H1 (cell line): ENCODE measurements at regions not wholly inside any gene's neighbourhood (a gene's known extent, or its start where the extent isn't known, plus 50 kb on each side); places are given as distances from the start of the nearest gene placed in this dataset.

ENCODE experiments used
- CTCF ChIA-PET: fragments of 300-600 bp; sonication (Branson Sonifier 250); formaldehyde crosslinking; loops from one replicate; lab custom pipeline; 2021; ENCODE audit not compliant: partially characterized antibody; lab: Charles Lee
- POLR2A ChIA-PET: fragments of 300-600 bp; sonication (Branson Sonifier 250); formaldehyde crosslinking; loops from one replicate; lab custom pipeline; 2021; ENCODE audit warnings: inconsistent platforms; ENCODE audit not compliant: partially characterized antibody; lab: Charles Lee
- DNase-seq, 2 experiments: peaks; one replicate each; pipeline versions ENCODE4 v3.0.0 to v3.0.0-alpha.2; 2010 to 2022; ENCODE audit warnings: low spot score in 2 of 2, low read depth in 1 of 2, mixed read lengths in 1 of 2
- FAIRE-seq: peaks from 2 replicates; lab custom pipeline; 2011; peaks lifted over from hg19 to GRCh38; lab: Jason Lieb, UNC
- H2AFZ ChIP-seq: 2 replicates; pipeline ENCODE4 v1.8.1; 2012; ENCODE audit warnings: low read length, inconsistent platforms
- H2AK5ac ChIP-seq: 2 replicates; pipeline ENCODE4 v1.6.1; 2013; ENCODE audit warnings: low read depth, low read length
- H2BK120ac ChIP-seq: replicated peaks from 2 replicates; pipeline ENCODE3; 2013; ENCODE audit warnings: low read depth, low read length, inconsistent platforms
- H2BK12ac ChIP-seq: 2 replicates; pipeline ENCODE4 v1.6.1; 2013; ENCODE audit warnings: low read depth, low read length
- H2BK15ac ChIP-seq: 2 replicates; pipeline ENCODE4 v1.6.1; 2013; ENCODE audit warnings: low read length
- H2BK20ac ChIP-seq: 2 replicates; pipeline ENCODE4 v1.6.1; 2013; ENCODE audit warnings: low read length
- H2BK5ac ChIP-seq: 2 replicates; pipeline ENCODE4 v1.6.1; 2013; ENCODE audit warnings: low read depth, low read length
- H3K14ac ChIP-seq: 2 replicates; pipeline ENCODE4 v1.6.1; 2013; ENCODE audit warnings: inconsistent platforms; ENCODE audit not compliant: insufficient read length
- H3K18ac ChIP-seq: 2 replicates; pipeline ENCODE4 v1.6.1; 2013; ENCODE audit warnings: low read length; ENCODE audit errors: extremely low read depth
- H3K23ac ChIP-seq: 2 replicates; pipeline ENCODE4 v1.6.1; 2013; ENCODE audit warnings: inconsistent platforms; ENCODE audit not compliant: insufficient read length
- H3K23me2 ChIP-seq: 2 replicates; pipeline ENCODE4 v1.6.1; 2013; ENCODE audit warnings: low read depth, low read length
- H3K27ac ChIP-seq: 2 replicates; pipeline ENCODE4 v1.6.1; 2011; ENCODE audit warnings: low read depth, low read length, inconsistent platforms
- H3K27me3 ChIP-seq, 4 experiments: replicated peaks in 1 of 4; 1 replicate in 1 of 4; 2 replicates in 3 of 4; pipeline versions ENCODE4 v1.6.1 to v1.8.1; 2011 to 2013; ENCODE audit warnings: low read length in 3 of 4, mild to moderate bottlenecking in 3 of 4, inconsistent platforms in 2 of 4, mixed read lengths in 2 of 4, moderate library complexity in 1 of 4; ENCODE audit not compliant: control insufficient read depth in 3 of 4, insufficient read depth in 3 of 4; ENCODE audit errors: extremely low read depth in 1 of 4
- H3K36me3 ChIP-seq, 4 experiments: 2 replicates each; pipeline versions ENCODE4 v1.6.1 to v1.8.1; 2011 to 2013; ENCODE audit warnings: mild to moderate bottlenecking in 4 of 4, low read length in 3 of 4, moderate library complexity in 2 of 4, control low read depth in 1 of 4, inconsistent platforms in 1 of 4; ENCODE audit not compliant: insufficient read depth in 4 of 4, control insufficient read depth in 2 of 4
- H3K4ac ChIP-seq: replicated peaks from 2 replicates; pipeline ENCODE3; 2013; ENCODE audit warnings: low read length, low read depth, mixed read lengths, inconsistent platforms; ENCODE audit not compliant: insufficient read length
- H3K4me1 ChIP-seq, 4 experiments: replicated peaks in 1 of 4; 1 replicate in 1 of 4; 2 replicates in 3 of 4; pipeline versions ENCODE4 v1.6.1 to v1.8.1; 2011 to 2013; ENCODE audit warnings: low read length in 3 of 4, inconsistent platforms in 2 of 4, mixed read lengths in 1 of 4; ENCODE audit not compliant: insufficient read depth in 4 of 4, control insufficient read depth in 3 of 4
- H3K4me2 ChIP-seq, 2 experiments: 2 replicates each; pipeline versions ENCODE4 v1.6.1 to v1.8.1; 2011 to 2013; ENCODE audit warnings: low read depth in 2 of 2, low read length in 2 of 2, control low read depth in 1 of 2, inconsistent platforms in 1 of 2, mild to moderate bottlenecking in 1 of 2; ENCODE audit not compliant: insufficient read depth in 1 of 2
- H3K4me3 ChIP-seq, 4 experiments: fragments of 200-600, 300-600 bp in 1 of 4; sonication (generic), shearing (Covaris generic), sonication (Bioruptor Twin) in 1 of 4; 2 replicates each; pipeline versions ENCODE4 v1.5.1 to v1.8.1; 2011 to 2016; ENCODE audit warnings: low read length in 4 of 4, low read depth in 3 of 4, control low read depth in 2 of 4, inconsistent platforms in 2 of 4, mild to moderate bottlenecking in 2 of 4, mixed read lengths in 1 of 4, moderate library complexity in 1 of 4; ENCODE audit not compliant: insufficient read depth in 2 of 4; ENCODE audit errors: extremely low read depth in 1 of 4
- H3K56ac ChIP-seq: replicated peaks from 2 replicates; pipeline ENCODE3; 2013; ENCODE audit warnings: low read depth, mild to moderate bottlenecking, mixed read lengths, low read length, inconsistent platforms; ENCODE audit not compliant: insufficient read length
- H3K79me1 ChIP-seq: 2 replicates; pipeline ENCODE4 v1.6.1; 2013; ENCODE audit warnings: low read depth, low read length, control low read depth
- H3K79me2 ChIP-seq, 2 experiments: 2 replicates each; pipeline versions ENCODE4 v1.6.1 to v1.8.1; 2012 to 2013; ENCODE audit warnings: low read length in 2 of 2, mild to moderate bottlenecking in 2 of 2, inconsistent platforms in 1 of 2; ENCODE audit not compliant: insufficient read depth in 2 of 2, control insufficient read depth in 1 of 2
- H3K9ac ChIP-seq, 4 experiments: replicated peaks in 1 of 4; 1 replicate in 1 of 4; 2 replicates in 3 of 4; pipeline versions ENCODE4 v1.6.1 to v1.8.1; 2011 to 2013; ENCODE audit warnings: low read depth in 3 of 4, low read length in 3 of 4, control low read depth in 2 of 4, mild to moderate bottlenecking in 2 of 4, moderate library complexity in 2 of 4, inconsistent platforms in 1 of 4; ENCODE audit errors: extremely low read depth in 1 of 4
- H3K9me3 ChIP-seq, 2 experiments: 2 replicates each; pipeline versions ENCODE4 v1.6.1 to v1.8.1; 2012 to 2013; ENCODE audit warnings: mild to moderate bottlenecking in 2 of 2, moderate library complexity in 2 of 2, control low read depth in 1 of 2, inconsistent platforms in 1 of 2, low read depth in 1 of 2, low read length in 1 of 2, mixed read lengths in 1 of 2; ENCODE audit not compliant: insufficient read depth in 2 of 2
- H4K20me1 ChIP-seq, 2 experiments: replicated peaks in 1 of 2; 2 replicates each; pipeline versions ENCODE3 to v1.8.1; 2011 to 2013; ENCODE audit warnings: inconsistent platforms in 2 of 2, low read length in 2 of 2, mild to moderate bottlenecking in 1 of 2; ENCODE audit not compliant: insufficient read depth in 2 of 2, control insufficient read depth in 1 of 2
- H4K5ac ChIP-seq: 2 replicates; pipeline ENCODE4 v1.6.1; 2013; ENCODE audit warnings: low read length, low read depth, mixed read lengths, inconsistent platforms; ENCODE audit not compliant: insufficient read length
- H4K8ac ChIP-seq: 2 replicates; pipeline ENCODE4 v1.8.0; 2013; ENCODE audit warnings: mild to moderate bottlenecking, moderate library complexity, low read length, inconsistent platforms; ENCODE audit not compliant: insufficient read depth; ENCODE audit errors: extremely low read depth
- H4K91ac ChIP-seq: replicated peaks from 2 replicates; pipeline ENCODE3; 2013; ENCODE audit warnings: low read length, mixed read lengths, inconsistent platforms; ENCODE audit not compliant: insufficient read length
- BCL11A ChIP-seq, 2 experiments: IDR thresholded peaks; one replicate each; pipeline ENCODE4 v1.6.1; 2011; ENCODE audit warnings: low read depth in 2 of 2, low read length in 2 of 2, mild to moderate bottlenecking in 2 of 2
- CTBP2 ChIP-seq: IDR thresholded peaks from 2 replicates; pipeline ENCODE4 v1.7.0; 2011; ENCODE audit warnings: borderline replicate concordance, mild to moderate bottlenecking, moderate library complexity, mixed read lengths, low read length; ENCODE audit not compliant: insufficient read depth, insufficient read length
- E2F6 ChIP-seq: IDR thresholded peaks from 2 replicates; pipeline ENCODE4 v1.6.1; 2012; ENCODE audit warnings: inconsistent platforms
- GABPA ChIP-seq: IDR thresholded peaks from 2 replicates; pipeline ENCODE4 v1.6.1; 2011; ENCODE audit warnings: mild to moderate bottlenecking, low read length, moderate library complexity, borderline replicate concordance; ENCODE audit not compliant: insufficient read depth
- MAX ChIP-seq: IDR thresholded peaks from 2 replicates; pipeline ENCODE4 v1.6.1; 2012; ENCODE audit warnings: inconsistent platforms
- RFX5 ChIP-seq: IDR thresholded peaks from 2 replicates; pipeline ENCODE4 v1.6.1; 2011; ENCODE audit warnings: low read depth, low read length, improper control_type of control experiment, borderline replicate concordance
- WGBS, 2 experiments: shearing (Covaris generic) in 1 of 2; methylation state at CpG; one replicate each; pipeline versions ENCODE4 v1.1.6 to v1.1.7; 2013 to 2015; ENCODE audit warnings: low lambda C conversion rate in 2 of 2, mixed read lengths in 2 of 2, inconsistent platforms in 1 of 2, low coverage in 1 of 2, missing lambda C conversion rate in 1 of 2; ENCODE audit not compliant: insufficient replicate concordance in 2 of 2, insufficient coverage in 1 of 2, insufficient read length in 1 of 2; ENCODE audit errors: extremely low coverage in 1 of 2, missing lambda C conversion rate in 1 of 2; 5-methylcytosine and 5-hydroxymethylcytosine counted together

GRCh38 chr6:18328070-18328469 is 59.1 kb upstream of the RNF144B start:
- no peaks in the 10 kb centered on the region for H3K79me2 ChIP-seq

More at GRCh38 chr6:18328070-18328469, 59.1 kb upstream of the RNF144B start:
- 92% methylated on average over 2 of the region's 2 CpGs; no CpG with 5 or more reads in 1 of the 2 experiments for WGBS, 2 experiments
- H3K4me2 ChIP-seq, result no peak overlapping the region
- H3K9ac ChIP-seq, result no peak overlapping the region
- H4K20me1 ChIP-seq, result no peaks in the 10 kb centered on the region
- H4K8ac ChIP-seq, result no peak overlapping the region
- H3K18ac ChIP-seq, result no peak overlapping the region
- TF ChIP-seq BCL11A (IDR thresholded peaks at IDR 0.05; ENCODE audit: low read depth in 2 of 2, low read length in 2 of 2), result no peak
- no peak for TF ChIP-seq CTBP2
- TF ChIP-seq MAX, result no peak
- no peak for TF ChIP-seq GABPA
- TF ChIP-seq E2F6, result no peak
- TF ChIP-seq RFX5, result no peak
- no peaks in the 10 kb centered on the region for H3K27me3 ChIP-seq
- no peak overlapping the region for H4K5ac ChIP-seq
- no peak overlapping the region for H3K4me3 ChIP-seq
- H3K27ac ChIP-seq, result no peak overlapping the region
- H2AK5ac ChIP-seq, result no peak overlapping the region
- no peak overlapping the region for H2AFZ ChIP-seq
- H3K9me3 ChIP-seq, result no peaks in the 10 kb centered on the region
- POLR2A ChIA-PET, result interaction anchor here (1.1 kb wide), 1 partner anchor 179 kb away, joined by 3 read pairs; no protein-coding TSS in a partner anchor
- no peak overlapping the region for H3K56ac ChIP-seq
- CTCF ChIA-PET, result interaction anchor here (0.7 to 15.6 kb wide), 5 partner anchors 14 to 196 kb away, joined by 3 to 268 read pairs (median 3); no protein-coding TSS in a partner anchor
- no peak overlapping the region for H2BK12ac ChIP-seq
- no peak for DNase-seq
- H2BK5ac ChIP-seq, result no peak overlapping the region
- no peaks in the 10 kb centered on the region for H3K36me3 ChIP-seq
- H3K23me2 ChIP-seq, result no peaks in the 10 kb centered on the region
- no peak overlapping the region for H3K23ac ChIP-seq
- H3K79me1 ChIP-seq, result no peaks in the 10 kb centered on the region
- no peak overlapping the region for H2BK15ac ChIP-seq
- FAIRE-seq, result no peak
- no peak overlapping the region for H2BK20ac ChIP-seq
- no peak overlapping the region for H3K4ac ChIP-seq
- H3K4me1 ChIP-seq, result peaks cover 0 to 3% (median 0%) of the 10 kb centered on the region in 4 experiments; a peak in 1 of 7 replicates
- no peak overlapping the region for H3K14ac ChIP-seq
- no peak overlapping the region for H4K91ac ChIP-seq
- no peak overlapping the region for H2BK120ac ChIP-seq
